ENCODE measurements at regions not wholly inside any gene's neighbourhood (a gene's known extent, or its start where the extent isn't known, plus 50 kb on each side); places are given as distances from the start of the nearest gene placed in this dataset.

DNA sequence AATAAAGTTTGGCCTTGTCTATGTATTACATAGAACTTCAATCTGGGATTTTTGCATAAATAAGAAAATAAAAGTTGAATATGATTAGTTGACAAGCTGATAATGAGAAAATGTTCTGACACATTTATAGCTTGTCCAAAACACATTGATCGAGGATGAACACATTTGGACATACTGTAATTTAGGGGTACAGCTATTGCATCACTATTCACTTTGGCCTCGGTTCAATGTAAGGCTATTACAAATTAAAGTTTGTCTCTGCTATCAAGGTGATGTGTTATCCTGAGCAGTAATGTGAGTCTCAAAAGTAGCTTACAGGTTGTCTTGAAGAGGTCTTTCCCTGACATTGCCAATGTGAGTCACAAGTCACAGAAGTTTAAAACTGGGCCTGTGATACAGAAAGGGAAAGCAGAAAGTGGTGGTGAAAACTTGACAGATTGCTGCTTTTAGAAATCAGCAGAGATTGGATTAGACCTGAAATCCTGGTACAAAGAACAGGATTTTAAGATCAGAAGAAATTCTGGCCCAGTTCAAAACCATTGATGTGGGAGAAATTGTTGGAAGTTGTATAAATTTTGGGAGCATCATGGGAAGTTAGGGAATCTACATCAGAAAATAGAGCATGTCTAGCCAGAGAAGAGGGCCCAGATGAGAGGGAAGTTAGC lies 674.1 kb downstream of the NYAP2 start:
- TF ChIP-seq POLR2AphosphoS5 (IDR thresholded peaks at IDR 0.05; ENCODE audit: low read depth) (no peak), CTCF (IDR thresholded peaks at IDR 0.05; ENCODE audit: insufficient read depth, low read length) (no peak)
